ENCODE measurements at regions not wholly inside any gene's neighbourhood (a gene's known extent, or its start where the extent isn't known, plus 50 kb on each side); places are given as distances from the start of the nearest gene placed in this dataset.

- Mint-ChIP-seq H3K36me3 (ENCODE audit: low read depth) (no peaks in the 10 kb centered on the region), H3K27ac (no peak overlapping the region), H3K4me3 (no peak overlapping the region), H3K4me1 (ENCODE audit: low read depth) (no peaks in the 10 kb centered on the region), H3K9me3 (no peaks in the 10 kb centered on the region), H3K27me3 (ENCODE audit: insufficient read depth) (no peaks in the 10 kb centered on the region)
- intact Hi-C loops (cut with micrococcal nuclease): no loop called here
- DNase-seq (ENCODE audit: low spot score): no peak
Measured at GRCh38 chr9:108676355-108676754, 179.4 kb downstream of the ACTL7B start.

GRCh38 chr9:108675708-108676107, 180.1 kb downstream of the ACTL7B start:
- intact Hi-C loops (cut with micrococcal nuclease): no loop called here
- H3K4me3 Mint-ChIP-seq: no peak overlapping the region
- no peak overlapping the region for H3K27ac Mint-ChIP-seq
- no peaks in the 10 kb centered on the region for H3K36me3 Mint-ChIP-seq (ENCODE audit: low read depth)
- H3K27me3 Mint-ChIP-seq (ENCODE audit: insufficient read depth): no peaks in the 10 kb centered on the region
- H3K9me3 Mint-ChIP-seq: no peaks in the 10 kb centered on the region
- no peaks in the 10 kb centered on the region for H3K4me1 Mint-ChIP-seq (ENCODE audit: low read depth)
- DNase-seq (ENCODE audit: low spot score): no peak

- no peak for DNase-seq (ENCODE audit: low spot score)
- Mint-ChIP-seq H3K27me3 (ENCODE audit: insufficient read depth) (no peaks in the 10 kb centered on the region), H3K9me3 (no peaks in the 10 kb centered on the region), H3K4me1 (ENCODE audit: low read depth) (no peaks in the 10 kb centered on the region), H3K36me3 (ENCODE audit: low read depth) (no peaks in the 10 kb centered on the region), H3K27ac (no peak overlapping the region), H3K4me3 (no peak overlapping the region)
- intact Hi-C loops (cut with micrococcal nuclease): no loop called here
Measured at GRCh38 chr9:108674766-108675530, 180.8 kb downstream of the ACTL7B start.

GRCh38 chr9:108673386-108673785, 182.4 kb downstream of the ACTL7B start:
- Mint-ChIP-seq H3K27me3 (ENCODE audit: insufficient read depth) (no peaks in the 10 kb centered on the region), H3K9me3 (no peaks in the 10 kb centered on the region), H3K4me1 (ENCODE audit: low read depth) (no peaks in the 10 kb centered on the region), H3K4me3 (no peak overlapping the region), H3K27ac (no peak overlapping the region), H3K36me3 (ENCODE audit: low read depth) (no peaks in the 10 kb centered on the region)
- no peak for DNase-seq (ENCODE audit: low spot score)
- intact Hi-C loops (cut with micrococcal nuclease): no loop called here

GRCh38 chr9:108672475-108673190, 183.2 kb downstream of the ACTL7B start:
- H3K4me1 Mint-ChIP-seq (ENCODE audit: low read depth): no peaks in the 10 kb centered on the region
- H3K4me3 Mint-ChIP-seq: no peak overlapping the region
- intact Hi-C loops (cut with micrococcal nuclease): no loop called here
- no peak for DNase-seq (ENCODE audit: low spot score)
- H3K27ac Mint-ChIP-seq: no peak overlapping the region
- no peaks in the 10 kb centered on the region for H3K27me3 Mint-ChIP-seq (ENCODE audit: insufficient read depth)
- H3K36me3 Mint-ChIP-seq (ENCODE audit: low read depth): no peaks in the 10 kb centered on the region
- no peaks in the 10 kb centered on the region for H3K9me3 Mint-ChIP-seq

GRCh38 chr9:108671794-108672193, 184.0 kb downstream of the ACTL7B start:
- no peaks in the 10 kb centered on the region for H3K27me3 Mint-ChIP-seq (ENCODE audit: insufficient read depth)
- no peak for DNase-seq (ENCODE audit: low spot score)
- H3K4me3 Mint-ChIP-seq: no peak overlapping the region
- intact Hi-C loops (cut with micrococcal nuclease): no loop called here
- no peak overlapping the region for H3K27ac Mint-ChIP-seq
- H3K4me1 Mint-ChIP-seq (ENCODE audit: low read depth): no peaks in the 10 kb centered on the region
- no peaks in the 10 kb centered on the region for H3K9me3 Mint-ChIP-seq
- H3K36me3 Mint-ChIP-seq (ENCODE audit: low read depth): no peaks in the 10 kb centered on the region

- Mint-ChIP-seq H3K36me3 (ENCODE audit: low read depth) (no peaks in the 10 kb centered on the region), H3K27me3 (ENCODE audit: insufficient read depth) (no peaks in the 10 kb centered on the region), H3K4me1 (ENCODE audit: low read depth) (no peaks in the 10 kb centered on the region), H3K27ac (no peak overlapping the region), H3K9me3 (no peaks in the 10 kb centered on the region), H3K4me3 (no peak overlapping the region)
- no peak for DNase-seq (ENCODE audit: low spot score)
- intact Hi-C loops (cut with micrococcal nuclease): no loop called here
Measured at GRCh38 chr9:108671176-108671575, 184.6 kb downstream of the ACTL7B start.

GRCh38 chr9:108668938-108669335, 186.8 kb downstream of the ACTL7B start:
- no peak for DNase-seq (ENCODE audit: low spot score)
- Mint-ChIP-seq H3K27ac (no peak overlapping the region), H3K4me1 (ENCODE audit: low read depth) (no peaks in the 10 kb centered on the region), H3K4me3 (no peak overlapping the region), H3K36me3 (ENCODE audit: low read depth) (no peaks in the 10 kb centered on the region), H3K9me3 (no peaks in the 10 kb centered on the region), H3K27me3 (ENCODE audit: insufficient read depth) (no peaks in the 10 kb centered on the region)
- intact Hi-C loops (cut with micrococcal nuclease): no loop called here

GRCh38 chr9:108668191-108668937, 187.4 kb downstream of the ACTL7B start:
- Mint-ChIP-seq H3K4me1 (ENCODE audit: low read depth) (no peaks in the 10 kb centered on the region), H3K36me3 (ENCODE audit: low read depth) (no peaks in the 10 kb centered on the region), H3K9me3 (no peaks in the 10 kb centered on the region), H3K27me3 (ENCODE audit: insufficient read depth) (no peaks in the 10 kb centered on the region), H3K27ac (no peak overlapping the region), H3K4me3 (no peak overlapping the region)
- DNase-seq (ENCODE audit: low spot score): no peak
- intact Hi-C loops (cut with micrococcal nuclease): no loop called here

- Mint-ChIP-seq H3K36me3 (ENCODE audit: low read depth) (no peaks in the 10 kb centered on the region), H3K4me3 (no peak overlapping the region), H3K27me3 (ENCODE audit: insufficient read depth) (no peaks in the 10 kb centered on the region), H3K9me3 (peaks cover 3% of the 10 kb centered on the region), H3K27ac (no peak overlapping the region), H3K4me1 (ENCODE audit: low read depth) (no peaks in the 10 kb centered on the region)
- no peak for DNase-seq (ENCODE audit: low spot score)
- intact Hi-C loops (cut with micrococcal nuclease): no loop called here
Measured at GRCh38 chr9:108666240-108666784, 189.5 kb downstream of the ACTL7B start.

GRCh38 chr9:108665521-108666239, 190.1 kb downstream of the ACTL7B start:
- Mint-ChIP-seq H3K27ac (no peak overlapping the region), H3K9me3 (peaks cover 7% of the 10 kb centered on the region), H3K4me3 (no peak overlapping the region), H3K36me3 (ENCODE audit: low read depth) (no peaks in the 10 kb centered on the region), H3K27me3 (ENCODE audit: insufficient read depth) (no peaks in the 10 kb centered on the region), H3K4me1 (ENCODE audit: low read depth) (no peaks in the 10 kb centered on the region)
- no peak for DNase-seq (ENCODE audit: low spot score)
- intact Hi-C loops (cut with micrococcal nuclease): no loop called here

- intact Hi-C loops (cut with micrococcal nuclease): no loop called here
- DNase-seq (ENCODE audit: low spot score): no peak
- H3K9me3 Mint-ChIP-seq: peaks cover 13% of the 10 kb centered on the region
- H3K36me3 Mint-ChIP-seq (ENCODE audit: low read depth): no peaks in the 10 kb centered on the region
- H3K27ac Mint-ChIP-seq: no peak overlapping the region
- H3K4me1 Mint-ChIP-seq (ENCODE audit: low read depth): no peaks in the 10 kb centered on the region
- no peaks in the 10 kb centered on the region for H3K27me3 Mint-ChIP-seq (ENCODE audit: insufficient read depth)
- H3K4me3 Mint-ChIP-seq: no peak overlapping the region
Measured at GRCh38 chr9:108664309-108665255, 191.2 kb downstream of the ACTL7B start.

All from activated T-helper 1 cell treated with anti-CD3 and anti-CD28 coated beads, Interleukin-12 subunit alpha, Interleukin-12 subunit beta, Interleukin-2, Interleukin-4 antibody, amounts not matched to agents 30 ng/mL and 10 ng/mL and 1 ng/mL, durations not matched to agents 14 hours and 24 hours and 36 hours (primary cell).